ENCODE measurements at regions not wholly inside any gene's neighbourhood (a gene's known extent, or its start where the extent isn't known, plus 50 kb on each side); places are given as distances from the start of the nearest gene placed in this dataset.

- H3K4me1 ChIP-seq (ENCODE audit: control insufficient read depth, insufficient read depth, low read length) = no peaks in the 10 kb centered on the region
- H3K4me3 ChIP-seq (ENCODE audit: low read depth in 2 of 2, low read length in 2 of 2) = no peak overlapping the region
- DNase-seq (ENCODE audit: low read depth, low spot score) (no peak), ATAC-seq (no peak)
- H3K9me3 ChIP-seq (ENCODE audit: control insufficient read depth, insufficient read depth, low read depth, low read length) = no peaks in the 10 kb centered on the region
- no peak overlapping the region for H3K27ac ChIP-seq (ENCODE audit: low read length)
- ChIA-PET CTCF (no interaction called here), POLR2A (no interaction called here)
- TF ChIP-seq CTCF (IDR thresholded peaks at IDR 0.05) (no peak), SIN3A (IDR thresholded peaks at IDR 0.05; ENCODE audit: borderline replicate concordance, insufficient read depth, low read depth, low read length) (no peak), REST (IDR thresholded peaks at IDR 0.05; ENCODE audit: insufficient read depth in 1 of 2, low read depth in 2 of 2, low read length in 1 of 2) (no peak)
- no peaks in the 10 kb centered on the region for H3K27me3 ChIP-seq (ENCODE audit: control insufficient read depth, insufficient read depth, low read length)
- no TSS peak for BruUV-seq (replicated peaks)
- intact Hi-C loops (cut with micrococcal nuclease; ENCODE audit: unreplicated experiment) = no loop called here
- H3K36me3 ChIP-seq (ENCODE audit: control insufficient read depth, insufficient read depth, low read length) = no peaks in the 10 kb centered on the region
- in situ Hi-C loops (cut with HindIII; ENCODE audit: low pct_unique_long_range_greater_than_20kb, low sequenced_read_pairs) = no loop called here
Measured at GRCh38 chr12:19844224-19844623, 404.9 kb downstream of the AEBP2 start.

- intact Hi-C loops (cut with micrococcal nuclease; ENCODE audit: unreplicated experiment) (no loop called here), in situ Hi-C loops (cut with HindIII; ENCODE audit: low pct_unique_long_range_greater_than_20kb, low sequenced_read_pairs) (no loop called here)
- BruUV-seq (replicated peaks) = no TSS peak
- POLR2A ChIA-PET = no interaction called here
- Histone ChIP-seq H3K27me3 (ENCODE audit: control insufficient read depth, insufficient read depth, low read length) (no peaks in the 10 kb centered on the region), H3K27ac (ENCODE audit: low read length) (no peak overlapping the region), H3K4me3 (ENCODE audit: low read depth in 2 of 2, low read length in 2 of 2) (no peak overlapping the region), H3K9me3 (ENCODE audit: control insufficient read depth, insufficient read depth, low read depth, low read length) (no peaks in the 10 kb centered on the region), H3K36me3 (ENCODE audit: control insufficient read depth, insufficient read depth, low read length) (no peaks in the 10 kb centered on the region), H3K4me1 (ENCODE audit: control insufficient read depth, insufficient read depth, low read length) (no peaks in the 10 kb centered on the region)
- CTCF ChIA-PET = no interaction called here
- ATAC-seq (no peak), DNase-seq (ENCODE audit: low read depth, low spot score) (no peak)
- TF ChIP-seq REST (IDR thresholded peaks at IDR 0.05; ENCODE audit: insufficient read depth in 1 of 2, low read depth in 2 of 2, low read length in 1 of 2) = no peak
- no peak for TF ChIP-seq SIN3A (IDR thresholded peaks at IDR 0.05; ENCODE audit: borderline replicate concordance, insufficient read depth, low read depth, low read length)
- TF ChIP-seq CTCF (IDR thresholded peaks at IDR 0.05) = no peak
- TF ChIP-seq POLR2AphosphoS5 (IDR thresholded peaks at IDR 0.05; ENCODE audit: low read depth, low read length) = no peak
- no peak for TF ChIP-seq TCF7L2 (IDR thresholded peaks at IDR 0.05; ENCODE audit: low read depth, low read length)
Measured at GRCh38 chr12:19846574-19846973, 407.3 kb downstream of the AEBP2 start.
